NCI-H1105 treated with DMSO at 0.1 percent for 48 hours (cell line): ENCODE measurements at regions not wholly inside any gene's neighbourhood (a gene's known extent, or its start where the extent isn't known, plus 50 kb on each side); places are given as distances from the start of the nearest gene placed in this dataset.

ENCODE experiments used
- DNase-seq: peaks from one replicate; lab custom pipeline; 2025; lab: John Stamatoyannopoulos, UW

GRCh38 chr13:47044842-47045241, 148.0 kb upstream of the HTR2A start:
- DNase-seq: no peak

- DNase-seq: no peak
Observed at GRCh38 chr13:47039106-47039505, 142.3 kb upstream of the HTR2A start.

- DNase-seq: no peak
Observed at GRCh38 chr13:47038188-47038587, 141.3 kb upstream of the HTR2A start.

GRCh38 chr13:47036294-47037008, 139.6 kb upstream of the HTR2A start:
- DNase-seq: no peak

GRCh38 chr13:47033216-47033615, 136.4 kb upstream of the HTR2A start:
- no peak for DNase-seq

- DNase-seq: no peak
Observed at GRCh38 chr13:47027780-47028437, 131.1 kb upstream of the HTR2A start.

- no peak for DNase-seq
Observed at GRCh38 chr13:47025791-47026447, 129.1 kb upstream of the HTR2A start.

- DNase-seq: no peak
Observed at GRCh38 chr13:47019977-47020376, 123.1 kb upstream of the HTR2A start.

GRCh38 chr13:47017476-47017875, 120.6 kb upstream of the HTR2A start:
- DNase-seq: no peak

- DNase-seq: no peak
Observed at GRCh38 chr13:47008318-47008717, 111.5 kb upstream of the HTR2A start.

- DNase-seq: no peak
Observed at GRCh38 chr13:47005756-47006414, 109.0 kb upstream of the HTR2A start.

GRCh38 chr13:47004540-47004939, 107.7 kb upstream of the HTR2A start:
- no peak for DNase-seq

- DNase-seq: peak; percentile 2
Observed at GRCh38 chr13:47004027-47004426, 107.2 kb upstream of the HTR2A start.

- peak; percentile 42 for DNase-seq
Observed at GRCh38 chr13:47000165-47000564, 103.3 kb upstream of the HTR2A start.

- DNase-seq: no peak
Observed at GRCh38 chr13:46996316-46997030, 99.6 kb upstream of the HTR2A start.

GRCh38 chr13:46995874-46996273, 99.0 kb upstream of the HTR2A start:
- no peak for DNase-seq

GRCh38 chr13:46994492-46994891, 97.6 kb upstream of the HTR2A start:
- no peak for DNase-seq

GRCh38 chr13:46992383-46992952, 95.6 kb upstream of the HTR2A start:
- no peak for DNase-seq

- DNase-seq: no peak
Observed at GRCh38 chr13:46983881-46984280, 87.0 kb upstream of the HTR2A start.

- DNase-seq: no peak
Observed at GRCh38 chr13:46982856-46983582, 86.2 kb upstream of the HTR2A start.

GRCh38 chr13:46975173-46975572, 78.3 kb upstream of the HTR2A start:
- DNase-seq: no peak
